A673 (cell line): ENCODE measurements at regions not wholly inside any gene's neighbourhood (a gene's known extent, or its start where the extent isn't known, plus 50 kb on each side); places are given as distances from the start of the nearest gene placed in this dataset.

Experiments
- BruUV-seq: library from RNA; stranded (reverse); fragments of 400-500 nt; replicated peaks from 2 replicates; lab custom pipeline; 2021; lab: Mats Ljungman, UMichigan
- CTCF ChIA-PET: fragments of 300-600 bp; sonication (Branson Sonifier 250); formaldehyde crosslinking; loops from one replicate; lab custom pipeline; 2022; ENCODE audit warnings: antibody characterized with exemption; lab: Charles Lee
- POLR2A ChIA-PET: fragments of 300-600 bp; sonication (Branson Sonifier 250); formaldehyde crosslinking; loops from one replicate; lab custom pipeline; 2022; ENCODE audit warnings: antibody characterized with exemption; ENCODE audit not compliant: low non-redundant PET; lab: Charles Lee
- DNase-seq: peaks from one replicate; pipeline ENCODE4 v3.0.0-alpha.2; 2015; ENCODE audit warnings: low spot score
- H3K27ac ChIP-seq: fragments of 200-600 bp; sonication (generic); 2 replicates; pipeline ENCODE4 v1.5.1; 2016; ENCODE audit warnings: mixed run types, low read depth, mild to moderate bottlenecking, mixed read lengths, antibody characterized with exemption, low read length; ENCODE audit not compliant: poor library complexity, severe bottlenecking
- H3K27me3 ChIP-seq: fragments of 200-600 bp; sonication (generic); replicated peaks from 2 replicates; pipeline ENCODE4 v1.6.1; 2017; ENCODE audit warnings: mixed run types, low read depth, mild to moderate bottlenecking, mixed read lengths, antibody characterized with exemption, low read length; ENCODE audit not compliant: insufficient read depth, poor library complexity
- H3K36me3 ChIP-seq: fragments of 200-600 bp; sonication (generic); 2 replicates; pipeline ENCODE4 v1.6.1; 2016; ENCODE audit warnings: mixed run types, mild to moderate bottlenecking, mixed read lengths, antibody characterized with exemption, low read length; ENCODE audit not compliant: insufficient read depth, poor library complexity, severe bottlenecking
- H3K4me1 ChIP-seq: fragments of 200-600 bp; sonication (generic); 2 replicates; pipeline ENCODE4 v1.6.1; 2017; ENCODE audit warnings: mixed run types, mild to moderate bottlenecking, mixed read lengths, antibody characterized with exemption, low read length; ENCODE audit not compliant: insufficient read depth, poor library complexity, severe bottlenecking
- H3K4me3 ChIP-seq: fragments of 200-600 bp; sonication (generic); 2 replicates; pipeline ENCODE4 v1.5.1; 2016; ENCODE audit warnings: low read depth, mixed run types, mild to moderate bottlenecking, mixed read lengths, low read length; ENCODE audit not compliant: poor library complexity, severe bottlenecking
- H3K9me3 ChIP-seq: fragments of 200-600 bp; sonication (generic); 2 replicates; pipeline ENCODE4 v1.6.1; 2016; ENCODE audit warnings: mixed run types, low read depth, mild to moderate bottlenecking, mixed read lengths, antibody characterized with exemption, low read length; ENCODE audit not compliant: poor library complexity, severe bottlenecking
- EZH2 ChIP-seq: fragments of 200-600 bp; sonication (generic); IDR thresholded peaks from 2 replicates; pipeline ENCODE4 v1.6.1; 2017; ENCODE audit warnings: borderline replicate concordance, low read depth, mild to moderate bottlenecking, mixed read lengths, antibody characterized with exemption, low read length; ENCODE audit not compliant: poor library complexity, severe bottlenecking
- intact Hi-C: fragments of 100-400 bp; cut with micrococcal nuclease; formaldehyde crosslinking; loops from one replicate; pipeline ENCODE4 v1.10.0; 2022; ENCODE audit not compliant: unreplicated experiment
- TF ChIP-seq, protein P1 (sequence below): fragments of 300-800, 200-600 bp; sonication (generic); conservative IDR thresholded peaks from 2 replicates; pipeline ENCODE4 v1.5.1; 2017; ENCODE audit warnings: low read depth, mild to moderate bottlenecking, antibody characterized with exemption, low read length, moderate library complexity, mixed read lengths

DNA sequence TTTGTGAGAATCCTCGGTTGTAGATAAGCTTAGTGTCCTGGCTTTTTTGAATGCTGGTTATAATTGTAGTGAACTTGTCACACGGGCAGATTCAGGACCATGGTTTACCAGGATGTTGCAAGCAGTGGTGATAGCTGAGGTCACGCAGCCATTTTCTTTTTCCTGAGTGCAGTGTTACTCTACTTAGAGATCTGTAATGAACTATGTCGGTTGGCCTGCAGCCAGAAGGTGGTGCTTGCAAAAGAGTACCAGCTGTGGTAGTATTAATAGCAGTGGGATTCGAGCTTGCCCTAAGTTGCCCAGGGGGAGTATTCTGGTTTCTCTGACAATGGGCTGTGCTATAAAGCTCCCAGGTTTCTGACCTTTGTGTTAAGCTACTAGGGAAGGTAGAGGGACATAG lies 368.9 kb downstream of the SLITRK2 start:
- POLR2A ChIA-PET, result no interaction called here
- CTCF ChIA-PET, result no interaction called here
- Histone ChIP-seq H3K27ac (no peak overlapping the region), H3K36me3 (no peaks in the 10 kb centered on the region), H3K4me1 (no peaks in the 10 kb centered on the region), H3K9me3 (peaks cover 3% of the 10 kb centered on the region), H3K4me3 (no peak overlapping the region), H3K27me3 (no peaks in the 10 kb centered on the region)
- TF ChIP-seq, protein P1, sequence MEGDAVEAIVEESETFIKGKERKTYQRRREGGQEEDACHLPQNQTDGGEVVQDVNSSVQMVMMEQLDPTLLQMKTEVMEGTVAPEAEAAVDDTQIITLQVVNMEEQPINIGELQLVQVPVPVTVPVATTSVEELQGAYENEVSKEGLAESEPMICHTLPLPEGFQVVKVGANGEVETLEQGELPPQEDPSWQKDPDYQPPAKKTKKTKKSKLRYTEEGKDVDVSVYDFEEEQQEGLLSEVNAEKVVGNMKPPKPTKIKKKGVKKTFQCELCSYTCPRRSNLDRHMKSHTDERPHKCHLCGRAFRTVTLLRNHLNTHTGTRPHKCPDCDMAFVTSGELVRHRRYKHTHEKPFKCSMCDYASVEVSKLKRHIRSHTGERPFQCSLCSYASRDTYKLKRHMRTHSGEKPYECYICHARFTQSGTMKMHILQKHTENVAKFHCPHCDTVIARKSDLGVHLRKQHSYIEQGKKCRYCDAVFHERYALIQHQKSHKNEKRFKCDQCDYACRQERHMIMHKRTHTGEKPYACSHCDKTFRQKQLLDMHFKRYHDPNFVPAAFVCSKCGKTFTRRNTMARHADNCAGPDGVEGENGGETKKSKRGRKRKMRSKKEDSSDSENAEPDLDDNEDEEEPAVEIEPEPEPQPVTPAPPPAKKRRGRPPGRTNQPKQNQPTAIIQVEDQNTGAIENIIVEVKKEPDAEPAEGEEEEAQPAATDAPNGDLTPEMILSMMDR, result no peak
- TF ChIP-seq EZH2, result no peak
- DNase-seq, result no peak
- no TSS peak for BruUV-seq
- intact Hi-C loops, result no loop called here

GRCh38 chrX:146189371-146189770 lies 371.7 kb downstream of the SLITRK2 start:
- peaks cover 3% of the 10 kb centered on the region for H3K9me3 ChIP-seq
- ChIA-PET CTCF (no interaction called here), POLR2A (interaction anchor here (0.7 kb wide), 1 partner anchor 32 kb away, joined by 3 read pairs; no protein-coding TSS in a partner anchor)
- TF ChIP-seq, protein P1, result no peak
- TF ChIP-seq EZH2, result no peak
- no peak for DNase-seq
- intact Hi-C loops, result no loop called here
- H3K27ac ChIP-seq, result no peak overlapping the region
- H3K27me3 ChIP-seq, result no peaks in the 10 kb centered on the region
- no peak overlapping the region for H3K4me3 ChIP-seq
- H3K4me1 ChIP-seq, result no peaks in the 10 kb centered on the region
- no peaks in the 10 kb centered on the region for H3K36me3 ChIP-seq
- BruUV-seq, result no TSS peak

GRCh38 chrX:146208821-146209220 lies 391.2 kb downstream of the SLITRK2 start:
- no peak for TF ChIP-seq EZH2
- TF ChIP-seq, protein P1, result no peak
- Histone ChIP-seq H3K4me1 (no peaks in the 10 kb centered on the region), H3K27ac (no peak overlapping the region), H3K27me3 (no peaks in the 10 kb centered on the region), H3K36me3 (no peaks in the 10 kb centered on the region), H3K9me3 (peaks cover 5% of the 10 kb centered on the region), H3K4me3 (no peak overlapping the region)
- no TSS peak for BruUV-seq
- ChIA-PET POLR2A (no interaction called here), CTCF (no interaction called here)
- intact Hi-C loops, result no loop called here
- no peak for DNase-seq
